ENCODE measurements at regions not wholly inside any gene's neighbourhood (a gene's known extent, or its start where the extent isn't known, plus 50 kb on each side); places are given as distances from the start of the nearest gene placed in this dataset.

DNA sequence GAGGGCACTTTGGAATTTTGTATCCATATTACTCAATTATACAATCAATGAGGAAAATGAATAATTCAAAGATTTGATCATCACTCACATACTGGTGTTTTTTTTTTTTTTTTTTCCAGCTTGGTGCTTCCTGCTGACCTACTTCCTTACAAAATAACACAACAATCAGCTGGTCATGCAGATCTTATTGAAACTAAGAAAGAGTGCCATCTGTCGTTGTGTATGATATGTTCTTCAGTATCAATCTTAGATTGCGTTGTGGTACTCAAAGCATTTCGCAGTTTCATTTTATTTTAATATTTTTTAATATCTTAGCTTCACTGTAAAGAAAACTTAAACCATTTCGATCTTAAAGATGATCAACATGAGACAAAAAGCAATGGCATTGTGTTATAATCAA lies 155.6 kb downstream of the OGFRL1 start:
- no peak for DNase-seq

DNA sequence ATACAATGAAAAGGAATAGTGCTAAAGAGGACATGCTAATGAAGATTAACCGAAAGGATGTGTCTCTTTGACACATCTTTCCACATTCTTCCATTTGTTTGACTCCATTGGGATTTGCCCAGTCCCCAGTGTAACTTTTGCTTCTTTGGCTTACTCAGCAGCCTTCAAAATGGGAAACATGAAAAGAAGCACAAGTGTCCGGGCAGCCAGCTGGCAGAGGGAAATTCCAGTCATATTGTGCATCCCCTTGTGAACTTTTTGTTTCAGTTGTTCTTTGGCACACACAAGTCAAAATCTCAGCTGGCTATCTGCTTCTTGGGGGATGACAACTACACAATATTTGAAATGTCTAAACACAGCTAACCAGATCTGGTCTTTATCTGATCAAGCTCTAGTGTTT lies 157.4 kb downstream of the OGFRL1 start:
- DNase-seq: no peak

DNA sequence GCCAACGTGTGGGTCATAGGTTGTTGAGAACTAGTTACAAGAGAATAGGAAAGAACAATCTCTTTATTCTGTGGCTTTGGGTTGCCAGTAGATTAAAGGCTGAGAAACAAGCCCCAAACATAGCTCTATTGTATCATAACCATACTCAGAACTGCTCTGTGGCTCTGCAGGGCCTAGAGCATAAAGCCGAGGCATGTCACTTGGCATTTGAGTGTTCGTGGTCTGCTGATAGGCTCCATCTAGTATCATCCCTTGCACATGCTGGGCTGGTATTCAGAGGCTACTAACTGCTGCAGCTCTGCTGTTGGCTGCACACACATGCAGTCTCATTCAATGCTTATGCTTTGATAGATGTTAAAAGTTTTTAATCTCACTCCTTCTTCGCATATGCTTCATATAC lies 157.9 kb downstream of the OGFRL1 start:
- DNase-seq: no peak

DNA sequence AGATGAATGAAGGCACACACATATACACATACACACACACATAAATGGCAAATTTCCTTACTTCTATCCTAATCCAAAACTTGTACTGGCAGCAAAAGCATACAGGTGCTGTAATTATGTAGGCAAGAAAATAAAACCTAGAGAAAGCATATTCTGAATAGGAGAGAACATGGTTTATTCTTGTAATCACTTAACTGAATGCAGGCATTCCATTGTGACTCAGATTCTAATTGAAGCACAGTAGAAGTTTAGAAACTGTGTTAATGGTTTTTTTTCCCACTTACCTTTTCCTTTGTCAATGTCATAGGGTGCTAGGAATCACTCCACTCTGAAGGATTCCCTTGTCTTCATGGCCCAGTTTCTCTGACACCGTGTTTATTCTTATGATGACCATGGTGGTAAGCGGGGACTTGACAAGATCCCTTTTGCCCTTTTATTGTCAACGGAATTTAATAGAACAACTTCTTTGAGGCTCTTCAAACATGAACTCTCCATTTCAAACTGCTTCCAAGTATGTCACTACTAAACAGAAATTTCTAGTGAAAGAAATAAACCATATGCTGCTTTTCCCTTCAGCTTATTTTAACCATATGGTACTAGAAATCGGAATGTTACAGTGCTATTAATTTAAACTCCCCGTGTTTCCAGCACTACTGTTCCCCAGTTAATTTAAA lies 164.2 kb downstream of the OGFRL1 start:
- DNase-seq: no peak

DNA sequence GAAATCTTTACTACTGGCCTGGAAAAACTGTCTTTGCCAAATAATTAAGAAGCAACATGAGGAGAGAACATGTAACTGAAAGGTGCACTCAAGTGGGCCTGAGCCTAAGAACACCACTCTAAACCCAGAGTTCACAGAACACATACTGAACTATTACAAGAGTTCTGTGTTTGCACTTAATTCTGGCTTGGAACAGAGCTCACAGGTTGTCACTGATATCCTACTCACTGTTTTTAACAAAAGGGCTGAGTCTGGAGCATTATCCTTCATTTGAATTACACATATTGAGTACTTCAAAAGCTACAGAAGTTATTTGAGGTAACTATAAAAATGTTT lies 164.7 kb downstream of the OGFRL1 start:
- DNase-seq: no peak

DNA sequence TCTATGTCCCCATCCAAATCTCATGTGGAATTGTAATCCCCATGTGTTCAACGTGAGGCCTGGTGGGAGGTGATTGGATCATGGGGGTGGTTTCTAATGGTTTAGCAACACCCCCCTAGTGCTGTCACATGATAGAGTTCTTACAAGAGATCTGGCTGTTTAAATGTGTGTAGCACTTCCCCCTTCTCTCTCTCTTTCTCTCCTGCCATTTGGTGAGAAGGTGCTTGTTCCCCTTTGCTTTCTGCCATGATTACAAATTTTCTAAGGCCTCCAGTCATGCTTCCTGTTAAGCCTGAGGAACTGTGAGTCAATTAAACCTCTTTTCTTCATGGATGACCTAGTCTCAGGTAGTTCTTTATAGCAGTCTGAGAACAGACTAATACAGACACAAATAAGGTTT lies 165.4 kb downstream of the OGFRL1 start:
- no peak for DNase-seq

DNA sequence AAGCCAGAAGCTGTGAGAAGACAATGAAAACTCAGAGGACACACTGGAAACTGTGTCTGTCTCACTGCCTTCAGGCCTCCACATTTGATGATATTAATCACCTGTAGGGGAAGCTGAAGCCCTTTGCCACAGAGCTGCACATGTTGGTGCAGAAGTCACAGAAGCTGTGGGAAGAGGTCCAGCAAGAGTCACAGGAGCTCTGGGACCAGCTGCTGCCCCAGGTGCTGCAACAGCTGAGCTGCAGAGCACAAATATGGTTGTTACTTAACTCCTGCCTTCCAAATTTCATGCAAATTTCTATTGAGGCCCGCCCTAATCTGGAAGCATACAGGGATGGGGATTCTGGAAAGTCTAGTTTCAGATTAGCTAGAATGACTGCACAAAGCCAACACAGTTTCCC lies 169.3 kb downstream of the OGFRL1 start:
- no peak for DNase-seq

DNA sequence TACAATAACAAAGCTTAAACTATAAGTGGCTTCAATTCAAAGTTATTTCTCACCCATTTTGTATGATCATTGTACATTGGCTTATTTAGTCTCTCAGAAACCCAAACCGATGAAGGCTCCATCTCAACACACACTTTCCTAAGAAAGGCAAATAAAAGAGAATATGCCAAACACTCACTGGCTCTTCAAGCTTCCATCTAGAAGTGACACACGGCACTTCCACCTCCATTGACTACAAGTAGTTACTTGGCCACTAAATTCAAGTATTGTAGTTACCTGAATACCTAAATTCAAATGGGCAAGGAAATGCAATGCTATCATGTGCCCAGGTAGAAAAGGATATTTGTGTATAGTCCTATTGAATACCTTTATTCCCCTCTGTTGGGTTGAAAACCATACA lies 170.6 kb downstream of the OGFRL1 start:
- DNase-seq: no peak

DNA sequence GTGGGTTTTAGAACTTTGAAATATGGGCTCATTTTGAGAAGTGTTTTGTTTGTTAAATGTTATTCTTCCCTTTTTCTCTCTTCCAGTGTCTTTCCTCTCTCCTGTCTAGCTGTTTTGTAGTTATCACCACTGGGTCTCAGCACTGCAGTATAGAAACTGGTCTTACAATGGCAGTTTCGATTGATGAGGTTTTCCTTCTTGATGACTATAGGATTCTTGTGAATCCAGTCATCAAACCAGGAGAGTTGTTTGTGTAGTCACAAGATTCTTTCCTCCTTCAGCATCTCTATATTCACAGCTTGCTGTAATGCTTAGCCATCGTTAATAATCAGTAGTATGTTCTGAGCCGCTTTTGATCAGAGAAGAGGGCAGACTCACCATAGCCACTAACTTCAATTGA lies 172.3 kb downstream of the OGFRL1 start:
- no peak for DNase-seq

DNA sequence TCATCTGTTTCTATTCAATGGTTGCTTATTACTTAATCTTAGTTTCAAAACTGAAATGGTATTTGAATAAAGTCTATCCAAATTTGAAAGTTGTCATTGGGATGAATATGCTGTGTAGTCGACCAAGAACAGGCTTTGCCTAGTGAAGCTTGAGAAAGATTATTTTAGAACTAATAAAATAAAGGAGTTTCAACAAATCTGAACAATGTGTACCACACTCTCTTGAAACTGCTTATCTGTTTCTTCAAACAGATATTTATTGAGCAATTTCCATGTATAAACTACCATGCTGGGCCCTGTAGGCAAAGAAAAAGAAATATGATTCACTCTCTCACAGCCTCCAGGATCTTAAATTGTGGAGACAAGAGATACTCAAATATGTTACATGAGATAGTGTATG lies 174.4 kb downstream of the OGFRL1 start:
- DNase-seq: no peak

DNA sequence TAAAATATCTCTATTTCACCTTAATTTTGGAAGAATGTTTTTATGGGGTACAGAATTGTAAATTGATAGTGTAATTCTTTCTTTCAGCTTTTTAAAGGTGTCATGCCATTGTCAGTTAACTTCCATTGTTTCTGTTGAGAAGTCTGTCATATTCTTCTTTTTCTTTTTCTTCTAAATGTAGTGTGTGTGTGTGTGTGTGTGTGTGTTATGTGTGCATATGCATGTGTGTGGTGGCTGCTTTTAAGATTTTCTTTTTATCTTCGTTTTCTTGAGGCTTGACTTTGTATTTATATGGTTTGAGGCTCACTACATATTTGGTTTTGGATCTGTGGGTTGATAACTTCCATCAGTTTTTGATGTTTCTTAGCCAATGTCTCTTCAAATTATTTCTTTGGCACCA lies 176.5 kb downstream of the OGFRL1 start:
- no peak for DNase-seq

DNA sequence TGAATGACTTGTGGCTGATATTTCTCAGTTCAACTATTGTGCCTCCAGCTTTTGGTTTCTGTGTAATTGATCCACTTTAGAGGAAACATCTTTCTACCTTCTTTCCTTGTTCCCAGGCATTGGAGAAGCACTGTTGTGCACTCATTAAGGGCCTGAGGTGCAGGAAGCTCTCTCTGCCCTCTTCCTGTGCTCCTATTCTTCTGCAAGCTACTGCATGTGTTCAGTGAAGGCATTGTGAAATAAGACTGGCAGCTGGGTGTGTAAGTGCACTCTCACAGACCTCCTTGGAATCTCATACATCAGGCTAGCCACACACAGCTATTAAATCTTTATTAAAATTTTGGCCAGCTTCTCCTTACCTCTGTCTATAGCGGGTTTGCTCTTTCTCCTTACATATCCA lies 177.8 kb downstream of the OGFRL1 start:
- DNase-seq: no peak

DNA sequence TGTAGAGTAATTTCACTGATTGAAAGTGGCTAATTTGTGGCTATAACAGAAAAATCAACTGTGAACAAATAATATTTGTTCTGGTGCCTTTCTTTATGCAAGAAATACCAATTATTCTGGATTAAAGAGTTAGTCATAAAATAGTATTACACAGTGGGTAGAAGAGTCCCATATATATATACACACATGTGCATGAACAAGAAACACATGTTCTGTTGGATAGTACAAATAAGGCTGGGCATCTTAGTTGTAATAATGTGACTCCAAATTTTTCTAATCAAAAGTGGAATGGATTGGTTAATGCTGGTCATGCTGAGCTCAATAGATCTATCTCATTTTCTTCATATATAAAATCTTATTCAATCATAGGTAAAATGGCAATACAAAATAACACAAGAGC lies 179.4 kb downstream of the OGFRL1 start:
- no peak for DNase-seq

DNA sequence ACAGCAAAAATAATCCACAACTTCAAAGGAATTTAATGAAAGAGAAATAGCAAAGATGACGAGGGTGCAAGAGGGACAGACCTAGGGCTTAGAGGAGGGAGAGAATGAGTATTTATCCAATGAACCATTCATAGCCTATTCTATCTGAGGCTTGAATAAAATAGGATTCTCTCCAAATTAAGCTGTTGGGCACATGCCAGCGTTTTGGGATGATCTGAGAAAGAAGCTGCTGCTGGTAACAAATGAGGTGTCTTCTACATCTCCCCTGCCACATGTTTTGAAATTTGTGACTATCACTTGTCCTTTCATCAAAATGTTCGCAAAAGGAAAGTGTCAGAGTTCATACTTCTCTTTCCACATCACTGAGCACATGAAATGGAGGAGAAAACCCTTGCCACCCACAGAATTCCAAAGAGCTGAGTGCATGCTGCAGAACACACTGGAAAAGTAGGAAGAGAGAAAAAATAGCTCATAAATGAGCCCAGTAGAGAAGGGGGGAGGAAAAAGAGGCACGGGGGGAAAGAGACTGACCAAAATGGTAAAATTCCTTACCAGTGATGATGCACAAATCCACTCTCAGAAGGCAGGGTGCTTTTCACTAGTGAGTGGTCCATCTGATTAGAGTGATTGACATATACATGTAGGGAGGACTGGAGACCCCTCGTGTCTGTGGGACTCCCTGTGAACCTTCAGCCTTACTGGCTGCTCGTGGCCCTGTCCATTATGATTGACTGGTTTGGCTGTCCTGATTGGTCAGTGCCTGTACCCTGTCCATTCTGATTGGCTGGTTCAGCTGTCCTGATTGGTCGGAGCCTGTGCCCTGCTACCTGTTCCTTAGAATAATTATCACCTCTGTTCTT lies 180.5 kb downstream of the OGFRL1 start:
- DNase-seq: no peak

DNA sequence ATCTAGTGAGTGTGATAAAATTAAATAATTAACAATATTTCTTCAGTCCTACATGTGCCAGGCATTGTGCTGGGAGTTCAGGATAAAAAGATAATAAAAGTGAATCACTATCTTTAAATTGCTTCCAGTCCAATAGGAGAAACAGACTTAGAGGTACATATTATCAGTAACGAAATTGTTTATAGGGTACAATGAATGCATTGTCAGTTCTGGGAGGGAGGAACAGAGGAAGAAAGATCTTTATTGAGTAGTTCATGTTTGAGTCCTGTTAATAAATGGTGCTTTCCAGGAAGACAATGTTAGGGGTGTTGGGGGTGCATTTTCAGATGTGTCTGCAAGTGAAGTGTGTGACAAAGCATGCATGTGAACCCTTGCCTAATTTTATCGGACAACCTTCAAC lies 183.1 kb downstream of the OGFRL1 start:
- DNase-seq: no peak

DNA sequence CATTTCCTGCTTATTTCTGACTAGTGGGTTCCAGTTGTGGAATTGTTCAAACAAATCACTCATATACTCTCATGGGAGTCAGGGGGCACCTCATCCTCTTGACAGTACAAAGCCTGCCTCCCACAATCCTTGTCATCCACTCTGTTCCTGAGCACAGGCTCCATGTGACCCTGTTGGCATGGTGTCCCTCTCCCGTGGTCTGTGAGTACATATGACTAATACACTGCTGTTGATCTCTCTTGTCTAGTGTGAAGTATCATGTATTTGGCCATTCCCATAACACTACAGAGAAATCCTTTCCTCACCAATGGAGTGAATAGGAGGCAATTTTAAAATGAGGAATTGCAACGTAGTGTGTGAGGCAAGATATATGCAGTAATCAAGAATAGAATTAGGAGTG lies 185.3 kb downstream of the OGFRL1 start:
- no peak for DNase-seq

DNA sequence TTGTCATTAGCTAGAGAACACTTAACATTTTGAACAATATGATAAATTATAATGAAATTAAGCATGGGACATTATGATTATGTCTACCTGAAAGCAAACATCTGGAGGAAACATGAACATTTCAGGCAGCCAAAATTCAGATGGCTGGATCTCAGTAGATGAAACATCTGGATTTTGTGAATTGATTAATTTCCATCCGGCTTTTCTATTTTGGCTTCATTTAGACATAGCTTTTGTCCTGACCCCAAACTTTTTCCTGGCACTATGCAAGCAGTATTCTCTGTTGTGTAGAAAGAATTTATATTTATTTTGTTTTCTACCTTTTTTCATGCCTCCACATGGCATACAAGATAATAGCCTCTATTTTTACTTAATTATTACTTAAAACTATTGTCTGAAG lies 186.3 kb downstream of the OGFRL1 start:
- DNase-seq: no peak

DNA sequence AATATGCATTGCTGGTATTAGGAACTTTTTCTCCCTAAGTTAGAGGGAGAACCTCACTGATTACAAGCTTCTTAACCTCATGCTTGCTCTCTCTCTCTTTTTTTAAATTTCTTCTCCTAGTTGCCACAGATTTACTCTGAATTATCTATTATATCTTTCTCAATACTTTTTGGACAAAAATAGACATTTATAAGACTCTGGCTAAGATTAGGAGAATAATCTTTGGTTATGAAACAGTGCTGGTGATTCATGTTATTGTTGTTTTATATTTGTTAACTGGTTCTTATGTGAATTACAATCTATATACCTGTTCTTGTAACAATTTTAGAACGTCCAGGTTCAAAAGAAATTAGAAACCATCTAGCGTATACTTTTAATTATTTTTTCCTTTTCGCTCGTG lies 187.8 kb downstream of the OGFRL1 start:
- no peak for DNase-seq

DNA sequence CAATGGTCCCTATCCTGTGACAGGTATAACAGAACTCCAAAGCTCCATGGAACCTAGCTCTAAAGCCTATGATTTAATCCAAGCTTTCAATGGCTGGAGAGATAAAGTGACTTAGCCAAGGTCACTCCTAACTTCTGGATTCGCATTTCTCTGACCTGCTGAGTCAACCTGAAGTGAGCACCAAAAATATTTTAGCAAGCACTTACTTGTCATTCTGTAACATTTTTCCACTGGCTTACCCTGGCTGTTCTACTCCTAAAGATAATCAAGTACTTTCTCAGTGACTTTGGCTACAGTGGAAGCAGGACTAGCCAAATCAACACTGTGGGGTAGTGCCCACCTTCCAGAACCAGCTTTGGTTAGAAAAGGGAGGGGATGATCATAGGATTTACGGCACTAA lies 188.3 kb downstream of the OGFRL1 start:
- no peak for DNase-seq

DNA sequence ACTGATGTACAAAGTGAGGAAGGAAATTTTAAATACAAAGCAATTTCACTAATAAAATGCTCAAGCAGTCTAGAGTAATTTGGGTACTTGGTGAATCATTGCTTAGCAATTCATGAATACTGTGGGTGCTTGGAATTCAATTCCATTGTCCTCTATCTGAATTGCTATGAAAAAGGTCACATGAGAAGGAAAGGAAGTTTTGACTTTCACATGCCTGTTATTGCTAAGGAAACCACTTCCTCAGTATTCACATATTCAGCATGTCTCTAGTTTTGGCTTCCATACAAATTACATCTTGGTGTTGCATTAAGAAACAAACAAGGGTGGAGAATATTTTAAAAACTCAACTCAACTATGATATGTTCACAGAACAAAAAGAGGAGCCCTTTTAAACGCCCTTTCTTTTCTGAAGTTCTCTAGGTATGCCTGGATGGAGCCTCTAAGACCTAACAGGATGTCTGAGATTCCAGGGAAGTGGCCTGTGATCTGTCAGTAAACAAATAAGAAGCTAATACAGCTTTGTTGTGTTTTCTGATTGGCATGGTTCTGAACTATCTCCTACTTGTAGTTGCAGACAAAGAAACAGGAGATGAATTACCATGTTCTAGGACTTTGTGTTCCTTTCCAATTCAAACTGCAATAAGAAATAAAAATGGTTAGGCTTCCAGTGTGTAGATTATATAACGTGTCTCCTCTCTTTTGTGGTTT lies 190.4 kb downstream of the OGFRL1 start:
- no peak for DNase-seq

DNA sequence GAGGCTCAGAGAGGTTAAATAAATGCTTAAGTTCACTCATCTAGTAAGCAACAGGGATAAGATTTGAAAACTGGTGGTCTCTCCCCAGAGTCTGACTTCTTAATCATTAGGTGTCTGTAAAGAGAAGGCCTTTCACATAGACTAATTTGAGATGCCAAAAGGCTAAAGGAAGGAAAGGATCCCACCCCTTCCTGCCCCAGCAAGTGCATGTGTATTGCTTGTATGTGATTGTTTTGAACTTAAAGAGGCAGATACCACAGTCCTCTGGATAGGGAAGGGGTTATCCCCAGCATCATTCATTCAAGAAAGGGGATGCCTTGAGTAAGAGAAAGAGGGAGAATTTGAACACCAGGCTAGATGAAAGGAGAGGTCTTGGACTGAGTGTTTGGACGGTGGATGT lies 192.0 kb downstream of the OGFRL1 start:
- DNase-seq: no peak

DNA sequence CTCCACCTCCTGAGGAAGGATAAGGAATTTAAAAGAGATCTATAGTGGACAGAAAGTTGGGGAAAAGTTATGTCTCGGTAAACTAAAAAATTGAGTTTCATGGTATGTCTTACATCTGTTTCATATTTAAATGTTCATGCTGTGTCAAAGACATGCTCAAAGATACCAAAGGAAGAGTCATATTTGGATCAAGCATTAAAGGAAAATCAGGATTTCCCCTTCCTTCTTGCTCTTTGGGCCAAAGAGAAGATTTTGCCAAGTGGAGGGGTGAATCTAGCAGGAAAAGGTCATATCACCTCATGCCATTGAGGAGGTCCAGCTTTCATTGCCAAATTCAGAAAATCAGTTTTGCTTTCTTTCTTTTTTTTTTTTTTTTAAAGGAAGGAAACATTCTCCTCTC lies 192.4 kb downstream of the OGFRL1 start:
- no peak for DNase-seq

DNA sequence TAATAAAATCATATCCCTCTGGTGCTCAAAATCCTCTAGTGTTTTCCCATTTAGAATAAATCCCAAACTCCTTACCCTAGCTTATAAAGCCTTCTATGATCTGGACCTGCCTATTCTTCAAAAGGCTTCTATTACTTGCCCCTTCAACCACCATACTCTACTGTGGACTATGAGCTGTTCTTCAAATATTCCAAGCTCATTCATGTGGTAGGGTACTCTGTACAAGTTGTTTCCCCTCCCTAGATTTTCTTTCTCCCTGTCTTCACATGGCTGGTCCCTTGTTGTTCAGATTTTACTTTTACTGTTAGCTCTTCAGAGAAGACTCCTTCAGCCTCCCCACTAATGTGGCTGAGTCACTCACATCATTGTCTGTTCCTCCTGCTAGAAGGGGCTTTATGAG lies 193.2 kb downstream of the OGFRL1 start:
- DNase-seq: no peak

DNA sequence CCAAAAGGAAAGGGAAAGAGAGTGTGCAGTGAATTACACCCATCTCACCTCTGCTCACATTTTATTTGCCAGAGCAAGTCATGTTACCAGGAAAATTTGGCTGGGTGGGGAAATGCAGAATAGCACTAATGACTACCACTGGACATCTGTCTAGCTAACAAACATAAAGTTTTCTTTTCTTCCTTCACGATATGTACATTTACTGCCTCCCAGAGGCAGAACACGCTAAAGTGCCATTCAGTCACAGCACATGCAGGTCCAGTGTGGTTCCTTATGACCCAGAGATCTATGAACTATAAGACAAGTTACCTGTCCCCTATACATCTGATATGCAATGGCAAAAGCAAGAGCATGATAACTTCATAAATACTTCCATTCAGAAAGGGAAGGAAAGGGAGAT lies 194.1 kb downstream of the OGFRL1 start:
- DNase-seq: no peak
